ENCODE measurements at regions not wholly inside any gene's neighbourhood (a gene's known extent, or its start where the extent isn't known, plus 50 kb on each side); places are given as distances from the start of the nearest gene placed in this dataset.

GRCh38 chr12:14148489-14149270, 167.3 kb upstream of the GRIN2B start:
- DNase-seq (ENCODE audit: low read depth, low spot score) = no peak

GRCh38 chr12:14153803-14154202, 172.4 kb upstream of the GRIN2B start:
- DNase-seq (ENCODE audit: low read depth, low spot score) = no peak

- DNase-seq (ENCODE audit: low read depth, low spot score) = no peak
Measured at GRCh38 chr12:14156606-14157005, 175.2 kb upstream of the GRIN2B start.

GRCh38 chr12:14157088-14157747, 175.8 kb upstream of the GRIN2B start:
- no peak for DNase-seq (ENCODE audit: low read depth, low spot score)

- no peak for DNase-seq (ENCODE audit: low read depth, low spot score)
Measured at GRCh38 chr12:14164266-14164665, 182.9 kb upstream of the GRIN2B start.

GRCh38 chr12:14167005-14167628, 185.7 kb upstream of the GRIN2B start:
- DNase-seq (ENCODE audit: low read depth, low spot score) = peak; percentile 22

- no peak for DNase-seq (ENCODE audit: low read depth, low spot score)
Measured at GRCh38 chr12:14169281-14169680, 187.9 kb upstream of the GRIN2B start.

GRCh38 chr12:14171106-14171505, 189.7 kb upstream of the GRIN2B start:
- no peak for DNase-seq (ENCODE audit: low read depth, low spot score)

- no peak for DNase-seq (ENCODE audit: low read depth, low spot score)
Measured at GRCh38 chr12:14175206-14175605, 190.3 kb upstream of the ATF7IP start.

GRCh38 chr12:14185427-14186192, 179.9 kb upstream of the ATF7IP start:
- DNase-seq (ENCODE audit: low read depth, low spot score) = peak; percentile 6

GRCh38 chr12:14186193-14186502, 179.3 kb upstream of the ATF7IP start:
- DNase-seq (ENCODE audit: low read depth, low spot score) = no peak

GRCh38 chr12:14187002-14187401, 178.5 kb upstream of the ATF7IP start:
- no peak for DNase-seq (ENCODE audit: low read depth, low spot score)

- no peak for DNase-seq (ENCODE audit: low read depth, low spot score)
Measured at GRCh38 chr12:14187966-14188365, 177.5 kb upstream of the ATF7IP start.

GRCh38 chr12:14188744-14189143, 176.7 kb upstream of the ATF7IP start:
- no peak for DNase-seq (ENCODE audit: low read depth, low spot score)

GRCh38 chr12:14190694-14191093, 174.8 kb upstream of the ATF7IP start:
- DNase-seq (ENCODE audit: low read depth, low spot score) = no peak

GRCh38 chr12:14191612-14192011, 173.9 kb upstream of the ATF7IP start:
- DNase-seq (ENCODE audit: low read depth, low spot score) = no peak

- DNase-seq (ENCODE audit: low read depth, low spot score) = no peak
Measured at GRCh38 chr12:14193639-14194038, 171.8 kb upstream of the ATF7IP start.

GRCh38 chr12:14194572-14194971, 170.9 kb upstream of the ATF7IP start:
- no peak for DNase-seq (ENCODE audit: low read depth, low spot score)

GRCh38 chr12:14199455-14200198, 165.9 kb upstream of the ATF7IP start:
- no peak for DNase-seq (ENCODE audit: low read depth, low spot score)

- DNase-seq (ENCODE audit: low read depth, low spot score) = no peak
Measured at GRCh38 chr12:14200598-14200997, 164.9 kb upstream of the ATF7IP start.

- DNase-seq (ENCODE audit: low read depth, low spot score) = no peak
Measured at GRCh38 chr12:14201291-14201690, 164.2 kb upstream of the ATF7IP start.
